ENCODE measurements at regions not wholly inside any gene's neighbourhood (a gene's known extent, or its start where the extent isn't known, plus 50 kb on each side); places are given as distances from the start of the nearest gene placed in this dataset.

- TF ChIP-seq PRDM15 (CRISPR knock-in tag; IDR thresholded peaks at IDR 0.05) (no peak), ZNF274 (IDR thresholded peaks at IDR 0.05; ENCODE audit: insufficient read depth, insufficient read length) (no peak), SUZ12 (IDR thresholded peaks at IDR 0.05; ENCODE audit: unreplicated experiment) (no peak)
Measured at GRCh38 chr10:121378251-121378801, 219.9 kb downstream of the FGFR2 start (continued).

GRCh38 chr10:121379013-121379412, 219.2 kb downstream of the FGFR2 start:
- Histone ChIP-seq H3K9ac (ENCODE audit: control insufficient read depth, insufficient read depth, low read length) (no peak overlapping the region), H3K4me3 (no peak overlapping the region), H3K9me3 (replicated peaks; ENCODE audit: control insufficient read depth, insufficient read depth, low read length) (no peaks in the 10 kb centered on the region), H3K4me1 (ENCODE audit: control insufficient read depth, insufficient read depth, low read length) (no peaks in the 10 kb centered on the region), H3K79me2 (ENCODE audit: control insufficient read depth, insufficient read depth, low read length) (no peaks in the 10 kb centered on the region), H3K4me2 (ENCODE audit: control insufficient read depth, insufficient read depth) (no peak overlapping the region), H3K36me3 (ENCODE audit: control insufficient read depth in 2 of 2, insufficient read depth in 2 of 2, low read length in 1 of 2) (no peaks in the 10 kb centered on the region), H3K27me3 (replicated peaks in 1 of 2; ENCODE audit: control insufficient read depth in 2 of 2, insufficient read depth in 2 of 2, low read length in 1 of 2) (no peaks in the 10 kb centered on the region), H4K20me1 (ENCODE audit: control insufficient read depth, insufficient read depth) (no peaks in the 10 kb centered on the region), H2AFZ (ENCODE audit: control insufficient read depth, low read depth, low read length) (no peak overlapping the region), H3K27ac (ENCODE audit: control insufficient read depth, insufficient read depth) (no peak overlapping the region)
- DNase-seq (ENCODE audit: low read depth, low spot score) (no peak), ATAC-seq (no peak), FAIRE-seq (no peak)
- in situ Hi-C loops (cut with MboI), result no loop called here
- RAD21 ChIA-PET (ENCODE audit: unreplicated experiment), result no interaction called here
- CTCF ChIA-PET, result no interaction called here
- no TSS peak for BruUV-seq (replicated peaks)
- TF ChIP-seq PAX8 (IDR thresholded peaks at IDR 0.05) (no peak), ZNF24 (IDR thresholded peaks at IDR 0.05) (no peak), ZNF274 (IDR thresholded peaks at IDR 0.05; ENCODE audit: insufficient read depth, insufficient read length) (no peak), STAT1 (conservative IDR thresholded peaks at IDR 0.05) (no peak), BMI1 (IDR thresholded peaks at IDR 0.05; ENCODE audit: borderline replicate concordance) (no peak), IKZF2 (IDR thresholded peaks at IDR 0.05) (no peak)
- POLR2A ChIA-PET, result no interaction called here
- intact Hi-C loops (cut with micrococcal nuclease; ENCODE audit: unreplicated experiment), result no loop called here
- SMC1A ChIA-PET (ENCODE audit: uncharacterized antibody, unreplicated experiment), result interaction anchor here (0.7 kb wide), 1 partner anchor 650 kb away, joined by 3 read pairs; no protein-coding TSS in a partner anchor
- WGBS (ENCODE audit: insufficient coverage, insufficient replicate concordance, low lambda C conversion rate, missing lambda C conversion rate), result 0% methylated on average over 3 of the region's 3 CpGs

Measured in GM12878 (cell line).